ENCODE measurements at regions not wholly inside any gene's neighbourhood (a gene's known extent, or its start where the extent isn't known, plus 50 kb on each side); places are given as distances from the start of the nearest gene placed in this dataset.

DNA sequence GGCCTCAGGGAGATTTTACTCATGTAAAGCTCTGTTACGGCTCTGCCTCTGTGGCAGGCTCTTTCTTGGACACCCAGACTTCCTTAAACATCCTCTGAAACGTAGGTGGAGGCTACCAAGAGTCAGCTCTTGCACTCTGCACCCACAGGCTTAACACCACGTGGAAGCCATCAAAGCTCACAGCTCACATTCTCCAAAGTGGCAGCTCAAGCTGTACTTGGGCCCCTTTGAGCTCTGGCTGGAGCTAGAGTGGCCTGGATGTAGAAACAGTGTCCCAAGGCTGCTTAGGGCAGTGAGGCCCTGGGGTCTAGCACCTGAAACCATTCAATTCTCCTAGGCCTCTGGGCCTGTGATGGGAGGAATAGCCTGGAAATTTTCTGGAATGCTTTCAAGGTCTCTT, 155.3 kb upstream of the CDKN3 start:
- H3K9me3 ChIP-seq, result no peaks in the 10 kb centered on the region
- no peak overlapping the region for H3K27ac ChIP-seq
- H3K4me1 ChIP-seq, result no peaks in the 10 kb centered on the region
- TF ChIP-seq POLR2A (IDR thresholded peaks at IDR 0.05), result no peak
- TF ChIP-seq, protein P1, sequence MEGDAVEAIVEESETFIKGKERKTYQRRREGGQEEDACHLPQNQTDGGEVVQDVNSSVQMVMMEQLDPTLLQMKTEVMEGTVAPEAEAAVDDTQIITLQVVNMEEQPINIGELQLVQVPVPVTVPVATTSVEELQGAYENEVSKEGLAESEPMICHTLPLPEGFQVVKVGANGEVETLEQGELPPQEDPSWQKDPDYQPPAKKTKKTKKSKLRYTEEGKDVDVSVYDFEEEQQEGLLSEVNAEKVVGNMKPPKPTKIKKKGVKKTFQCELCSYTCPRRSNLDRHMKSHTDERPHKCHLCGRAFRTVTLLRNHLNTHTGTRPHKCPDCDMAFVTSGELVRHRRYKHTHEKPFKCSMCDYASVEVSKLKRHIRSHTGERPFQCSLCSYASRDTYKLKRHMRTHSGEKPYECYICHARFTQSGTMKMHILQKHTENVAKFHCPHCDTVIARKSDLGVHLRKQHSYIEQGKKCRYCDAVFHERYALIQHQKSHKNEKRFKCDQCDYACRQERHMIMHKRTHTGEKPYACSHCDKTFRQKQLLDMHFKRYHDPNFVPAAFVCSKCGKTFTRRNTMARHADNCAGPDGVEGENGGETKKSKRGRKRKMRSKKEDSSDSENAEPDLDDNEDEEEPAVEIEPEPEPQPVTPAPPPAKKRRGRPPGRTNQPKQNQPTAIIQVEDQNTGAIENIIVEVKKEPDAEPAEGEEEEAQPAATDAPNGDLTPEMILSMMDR (IDR thresholded peaks at IDR 0.05), result no peak
- WGBS, 2 donors, result 96 to 100% methylated on average over 3 of the region's 3 CpGs
- intact Hi-C loops (cut with DNase I), result no loop called here
- no peak for DNase-seq
- H3K4me3 ChIP-seq (replicated peaks in 1 of 3), result no peak overlapping the region
- H3K27me3 ChIP-seq, result no peaks in the 10 kb centered on the region
- H3K36me3 ChIP-seq, result no peaks in the 10 kb centered on the region

GRCh38 chr14:54251356-54251755, 145.5 kb upstream of the CDKN3 start:
- DNase-seq, result no peak
- Histone ChIP-seq H3K4me3 (replicated peaks in 1 of 3) (no peak overlapping the region), H3K4me1 (peaks cover 0 to 16% of the 10 kb centered on the region in 2 donors), H3K27me3 (no peaks in the 10 kb centered on the region), H3K36me3 (no peaks in the 10 kb centered on the region), H3K27ac (no peak overlapping the region), H3K9me3 (no peaks in the 10 kb centered on the region)
- intact Hi-C loops (cut with DNase I), result no loop called here
- TF ChIP-seq, protein P1 (IDR thresholded peaks at IDR 0.05), result no peak
- no peak for TF ChIP-seq POLR2A (IDR thresholded peaks at IDR 0.05)
- WGBS, 2 donors, result 63% methylated on average over 4 of the region's 4 CpGs

DNA sequence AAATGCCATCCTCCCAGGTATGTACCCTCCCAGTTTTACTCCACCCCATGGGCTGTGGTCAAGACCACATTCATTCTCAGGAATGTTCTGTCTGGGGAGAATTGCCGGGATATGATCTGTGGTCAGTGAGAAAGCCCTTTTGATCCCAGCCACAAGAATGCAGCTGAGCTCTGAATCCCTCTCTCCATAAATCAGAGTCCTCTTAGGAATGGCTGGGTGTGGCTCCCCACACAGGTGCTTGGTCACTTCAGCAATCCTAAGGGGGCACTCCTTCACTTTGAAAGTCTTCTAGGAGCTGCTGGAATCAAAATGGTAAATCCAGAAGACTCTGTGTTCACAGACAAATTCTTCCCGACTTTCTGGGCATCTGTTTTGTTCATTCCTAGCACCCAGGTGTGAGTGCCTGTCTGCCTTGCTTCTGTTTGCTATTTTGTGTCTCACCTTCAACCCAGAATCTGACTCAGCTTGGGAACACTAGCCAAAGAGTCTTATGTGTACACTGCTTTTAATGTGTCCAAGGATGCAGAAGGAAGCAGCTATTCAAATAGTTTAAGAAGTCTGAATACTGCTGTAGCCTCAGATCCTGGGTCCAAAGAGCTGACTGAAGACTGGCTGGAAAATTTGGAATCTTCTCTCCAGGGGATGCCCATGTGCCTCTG, 144.6 kb upstream of the CDKN3 start:
- H3K36me3 ChIP-seq, result no peaks in the 10 kb centered on the region
- WGBS, 2 donors, result 73 to 85% methylated on average over 2 of the region's 2 CpGs
- H3K9me3 ChIP-seq, result no peaks in the 10 kb centered on the region
- no peak for DNase-seq
- intact Hi-C loops (cut with DNase I), result no loop called here
- no peak overlapping the region for H3K4me3 ChIP-seq (replicated peaks in 1 of 3)
- TF ChIP-seq, protein P1 (IDR thresholded peaks at IDR 0.05), result no peak
- no peak for TF ChIP-seq POLR2A (IDR thresholded peaks at IDR 0.05)
- H3K27me3 ChIP-seq, result no peaks in the 10 kb centered on the region
- H3K4me1 ChIP-seq, result peaks cover 0 to 16% of the 10 kb centered on the region in 2 donors
- no peak overlapping the region for H3K27ac ChIP-seq

DNA sequence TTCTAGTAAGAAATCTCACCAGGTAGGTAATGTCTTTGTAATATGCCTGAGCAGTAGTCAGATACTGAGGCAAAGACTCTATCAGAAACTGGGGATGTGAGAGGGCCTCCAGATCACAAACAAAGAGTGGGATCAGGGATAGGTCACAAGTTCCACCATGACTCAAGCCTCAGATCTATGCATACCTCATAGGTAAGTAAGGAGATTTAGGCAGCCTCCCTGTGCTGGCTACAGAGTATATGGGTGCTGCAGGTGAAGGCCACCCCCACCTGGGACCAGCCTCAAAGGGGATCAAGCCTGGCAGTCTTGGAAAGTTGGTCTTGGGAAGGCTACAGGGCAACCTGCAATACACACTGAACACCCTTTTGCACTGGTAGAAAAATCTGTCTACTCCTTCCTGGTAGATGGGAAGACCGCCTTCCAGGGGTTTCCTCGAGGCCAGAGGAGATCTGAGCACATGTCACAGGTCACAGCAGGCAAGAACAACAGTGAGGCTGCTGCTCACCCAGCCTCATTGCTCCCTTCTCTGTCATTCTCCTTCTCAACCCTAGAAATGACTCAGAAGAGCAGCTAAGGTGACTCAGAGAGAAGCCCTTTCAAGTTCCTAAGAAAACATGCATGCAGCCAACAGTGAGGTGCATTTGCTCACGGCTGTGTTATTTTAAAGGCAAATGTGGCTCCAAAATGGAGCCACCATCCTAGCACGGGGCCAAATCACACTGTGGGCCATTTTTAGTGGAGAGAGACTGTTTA, 143.4 kb upstream of the CDKN3 start:
- peaks cover 0 to 16% of the 10 kb centered on the region in 2 donors for H3K4me1 ChIP-seq
- no peaks in the 10 kb centered on the region for H3K9me3 ChIP-seq
- no peaks in the 10 kb centered on the region for H3K36me3 ChIP-seq
- no peaks in the 10 kb centered on the region for H3K27me3 ChIP-seq
- intact Hi-C loops (cut with DNase I), result no loop called here
- TF ChIP-seq, protein P1 (IDR thresholded peaks at IDR 0.05), result no peak
- no peak for TF ChIP-seq POLR2A (IDR thresholded peaks at IDR 0.05)
- no peak overlapping the region for H3K4me3 ChIP-seq (replicated peaks in 1 of 3)
- 49 to 60% methylated on average over 4 of the region's 4 CpGs for WGBS, 2 donors
- DNase-seq, result peak; percentile 14 to 27
- peak overlapping the region in 1 of 3 donors; percentile 20 for H3K27ac ChIP-seq

DNA sequence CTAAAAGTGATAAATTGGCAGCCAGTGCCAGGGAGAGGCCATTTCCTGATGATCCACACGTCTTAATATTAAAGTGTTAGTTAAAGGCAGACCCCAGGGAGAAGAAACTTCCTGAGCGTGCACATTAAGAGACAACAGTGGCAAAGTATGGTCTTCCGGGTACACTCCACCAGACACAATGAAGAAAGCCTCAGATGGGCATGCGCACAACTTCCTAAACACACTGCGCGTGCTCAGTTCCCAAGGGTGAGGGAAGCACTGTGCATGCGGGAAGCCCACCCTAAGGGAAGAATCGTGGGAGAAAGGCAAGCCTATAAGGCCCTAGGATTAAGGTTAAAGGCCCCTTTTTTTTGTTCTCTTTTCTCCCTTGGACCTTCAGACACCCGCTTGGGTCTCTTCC, 140.7 kb upstream of the CDKN3 start:
- intact Hi-C loops (cut with DNase I), result no loop called here
- WGBS, 2 donors, result 79 to 88% methylated on average over 9 of the region's 9 CpGs

More for the DNA sequence above, 140.7 kb upstream of the CDKN3 start:
- no peak for TF ChIP-seq POLR2A (IDR thresholded peaks at IDR 0.05)
- peaks cover 0 to 16% of the 10 kb centered on the region in 2 donors for H3K4me1 ChIP-seq
- H3K27ac ChIP-seq, result no peak overlapping the region
- no peak for DNase-seq
- no peak overlapping the region for H3K4me3 ChIP-seq (replicated peaks in 1 of 3)
- no peaks in the 10 kb centered on the region for H3K36me3 ChIP-seq
- H3K27me3 ChIP-seq, result no peaks in the 10 kb centered on the region
- no peaks in the 10 kb centered on the region for H3K9me3 ChIP-seq
